ENCODE measurements at regions not wholly inside any gene's neighbourhood (a gene's known extent, or its start where the extent isn't known, plus 50 kb on each side); places are given as distances from the start of the nearest gene placed in this dataset.

DNA sequence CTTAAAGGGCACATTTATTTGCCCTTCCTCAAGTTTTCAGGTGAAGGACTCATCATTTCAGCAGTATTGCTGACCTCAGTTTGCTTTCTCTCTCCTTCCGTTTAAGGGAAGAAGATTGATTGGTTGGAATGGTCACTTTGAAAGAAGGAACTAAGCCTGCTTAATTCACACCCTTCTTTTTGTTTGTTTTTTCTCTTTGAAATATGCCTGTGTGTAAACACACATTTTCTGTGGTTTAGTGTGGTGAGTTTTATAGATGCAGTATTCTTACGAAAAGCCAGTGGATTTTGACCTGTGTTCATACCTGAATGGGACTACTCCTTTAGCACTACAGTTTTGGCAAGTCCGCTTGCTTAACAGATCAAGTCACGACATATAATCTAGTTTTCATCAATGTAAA is 548.8 kb upstream of the EPHA7 start:
- no peaks in the 10 kb centered on the region for H3K27me3 ChIP-seq
- no peak overlapping the region for H3K4me3 ChIP-seq
- H3K4me1 ChIP-seq (replicated peaks in 1 of 2), result no peaks in the 10 kb centered on the region
- 57 to 74% (median 65%) methylated on average over 4 of the region's 4 CpGs for WGBS, 4 donors
- H3K9me3 ChIP-seq (replicated peaks in 1 of 3), result no peaks in the 10 kb centered on the region
- H3K27ac ChIP-seq, result no peak overlapping the region
- DNase-seq, result no peak
- intact Hi-C loops (cut with DNase I), result no loop called here
- no peaks in the 10 kb centered on the region for H3K36me3 ChIP-seq (replicated peaks in 1 of 2)
- TF ChIP-seq, protein P1, sequence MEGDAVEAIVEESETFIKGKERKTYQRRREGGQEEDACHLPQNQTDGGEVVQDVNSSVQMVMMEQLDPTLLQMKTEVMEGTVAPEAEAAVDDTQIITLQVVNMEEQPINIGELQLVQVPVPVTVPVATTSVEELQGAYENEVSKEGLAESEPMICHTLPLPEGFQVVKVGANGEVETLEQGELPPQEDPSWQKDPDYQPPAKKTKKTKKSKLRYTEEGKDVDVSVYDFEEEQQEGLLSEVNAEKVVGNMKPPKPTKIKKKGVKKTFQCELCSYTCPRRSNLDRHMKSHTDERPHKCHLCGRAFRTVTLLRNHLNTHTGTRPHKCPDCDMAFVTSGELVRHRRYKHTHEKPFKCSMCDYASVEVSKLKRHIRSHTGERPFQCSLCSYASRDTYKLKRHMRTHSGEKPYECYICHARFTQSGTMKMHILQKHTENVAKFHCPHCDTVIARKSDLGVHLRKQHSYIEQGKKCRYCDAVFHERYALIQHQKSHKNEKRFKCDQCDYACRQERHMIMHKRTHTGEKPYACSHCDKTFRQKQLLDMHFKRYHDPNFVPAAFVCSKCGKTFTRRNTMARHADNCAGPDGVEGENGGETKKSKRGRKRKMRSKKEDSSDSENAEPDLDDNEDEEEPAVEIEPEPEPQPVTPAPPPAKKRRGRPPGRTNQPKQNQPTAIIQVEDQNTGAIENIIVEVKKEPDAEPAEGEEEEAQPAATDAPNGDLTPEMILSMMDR (IDR thresholded peaks at IDR 0.05), result no peak
- TF ChIP-seq POLR2A (IDR thresholded peaks at IDR 0.05), result no peak

DNA sequence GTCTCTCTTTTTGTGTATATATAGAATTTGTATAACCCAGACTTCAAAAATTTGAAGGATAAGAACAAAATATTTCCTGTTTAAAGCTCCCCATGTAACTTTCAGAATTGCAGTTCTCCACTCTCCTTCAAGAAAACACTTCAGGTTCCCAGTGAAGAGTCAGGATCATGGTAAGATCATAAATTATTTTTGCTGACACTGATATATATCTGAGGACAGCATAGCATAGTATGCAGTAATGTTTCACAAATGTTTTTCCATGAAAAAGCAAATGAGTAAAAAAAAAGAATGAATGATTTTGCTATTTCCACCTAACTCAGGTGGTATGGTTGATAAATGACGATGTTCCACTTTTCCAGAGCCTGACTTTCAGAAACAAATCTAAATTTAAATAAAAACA is 545.6 kb upstream of the EPHA7 start:
- DNase-seq, result no peak
- H3K4me3 ChIP-seq, result no peak overlapping the region
- WGBS, 4 donors, result 71 to 84% (median 77%) methylated on average over 1 of the region's 1 CpG
- no peaks in the 10 kb centered on the region for H3K9me3 ChIP-seq (replicated peaks in 1 of 3)
- H3K27me3 ChIP-seq, result no peaks in the 10 kb centered on the region
- TF ChIP-seq POLR2A (IDR thresholded peaks at IDR 0.05), result no peak
- TF ChIP-seq, protein P1 (IDR thresholded peaks at IDR 0.05), result no peak
- no peaks in the 10 kb centered on the region for H3K36me3 ChIP-seq (replicated peaks in 1 of 2)
- no peaks in the 10 kb centered on the region for H3K4me1 ChIP-seq (replicated peaks in 1 of 2)
- no peak overlapping the region for H3K27ac ChIP-seq
- intact Hi-C loops (cut with DNase I), result no loop called here

DNA sequence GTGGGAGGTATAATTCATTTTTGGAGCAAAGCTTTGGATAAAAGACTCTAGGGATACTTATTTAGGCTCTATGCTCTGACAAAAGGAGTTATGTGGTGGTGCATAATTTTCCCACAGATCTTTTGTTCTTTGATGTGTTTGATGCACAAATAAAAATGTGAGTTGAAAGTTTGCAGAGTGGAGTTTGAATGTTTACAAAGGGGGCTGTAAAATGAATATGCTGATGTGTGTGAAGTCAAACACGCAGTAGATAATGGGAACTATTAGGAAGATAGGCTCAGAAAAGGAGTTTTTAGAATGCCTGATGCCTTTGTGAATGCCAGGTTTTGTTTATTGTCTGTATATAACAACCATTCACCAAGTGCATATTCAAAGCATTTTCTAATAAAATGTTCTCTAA is 545.0 kb upstream of the EPHA7 start:
- DNase-seq, result no peak
- no peaks in the 10 kb centered on the region for H3K4me1 ChIP-seq (replicated peaks in 1 of 2)
- H3K9me3 ChIP-seq (replicated peaks in 1 of 3), result no peaks in the 10 kb centered on the region
- intact Hi-C loops (cut with DNase I), result no loop called here
- H3K27me3 ChIP-seq, result no peaks in the 10 kb centered on the region
- no peak overlapping the region for H3K4me3 ChIP-seq
- WGBS, 4 donors, result 45 to 67% (median 53%) methylated on average over 1 of the region's 1 CpG
- no peak overlapping the region for H3K27ac ChIP-seq
- no peak for TF ChIP-seq POLR2A (IDR thresholded peaks at IDR 0.05)
- TF ChIP-seq, protein P1 (IDR thresholded peaks at IDR 0.05), result no peak
- no peaks in the 10 kb centered on the region for H3K36me3 ChIP-seq (replicated peaks in 1 of 2)

DNA sequence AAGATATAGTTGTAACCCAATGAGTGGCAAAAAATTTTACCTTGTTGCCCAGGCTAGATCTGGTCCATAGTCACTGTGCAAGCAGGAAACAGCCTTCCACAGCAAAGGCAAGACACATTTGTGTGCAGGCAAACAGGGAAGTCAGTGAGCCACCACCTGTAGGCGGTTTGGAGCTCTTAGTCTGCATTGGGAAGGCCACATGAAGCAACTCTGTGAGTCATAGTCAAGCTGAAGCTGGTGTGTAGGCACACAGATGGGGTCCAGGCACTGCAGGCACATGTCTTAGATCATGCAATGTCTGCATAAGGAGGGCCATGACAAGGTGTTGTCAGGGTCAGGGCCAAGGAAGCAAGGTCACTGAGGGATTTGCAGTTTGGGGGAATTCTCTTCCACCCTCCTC is 543.2 kb upstream of the EPHA7 start:
- Histone ChIP-seq H3K4me3 (no peak overlapping the region), H3K4me1 (replicated peaks in 1 of 2) (no peaks in the 10 kb centered on the region), H3K27ac (no peak overlapping the region), H3K36me3 (replicated peaks in 1 of 2) (no peaks in the 10 kb centered on the region), H3K27me3 (no peaks in the 10 kb centered on the region), H3K9me3 (replicated peaks in 1 of 3) (no peaks in the 10 kb centered on the region)
- intact Hi-C loops (cut with DNase I), result no loop called here
- 39 to 88% (median 45%) methylated on average over 1 of the region's 1 CpG; no CpG with 5 or more reads in 1 of the 4 donors for WGBS, 4 donors
- no peak for DNase-seq
- TF ChIP-seq, protein P1 (IDR thresholded peaks at IDR 0.05), result no peak
- TF ChIP-seq POLR2A (IDR thresholded peaks at IDR 0.05), result no peak

Measured in adrenal gland (tissue), 9 donors.